ENCODE measurements at regions not wholly inside any gene's neighbourhood (a gene's known extent, or its start where the extent isn't known, plus 50 kb on each side); places are given as distances from the start of the nearest gene placed in this dataset.

DNA sequence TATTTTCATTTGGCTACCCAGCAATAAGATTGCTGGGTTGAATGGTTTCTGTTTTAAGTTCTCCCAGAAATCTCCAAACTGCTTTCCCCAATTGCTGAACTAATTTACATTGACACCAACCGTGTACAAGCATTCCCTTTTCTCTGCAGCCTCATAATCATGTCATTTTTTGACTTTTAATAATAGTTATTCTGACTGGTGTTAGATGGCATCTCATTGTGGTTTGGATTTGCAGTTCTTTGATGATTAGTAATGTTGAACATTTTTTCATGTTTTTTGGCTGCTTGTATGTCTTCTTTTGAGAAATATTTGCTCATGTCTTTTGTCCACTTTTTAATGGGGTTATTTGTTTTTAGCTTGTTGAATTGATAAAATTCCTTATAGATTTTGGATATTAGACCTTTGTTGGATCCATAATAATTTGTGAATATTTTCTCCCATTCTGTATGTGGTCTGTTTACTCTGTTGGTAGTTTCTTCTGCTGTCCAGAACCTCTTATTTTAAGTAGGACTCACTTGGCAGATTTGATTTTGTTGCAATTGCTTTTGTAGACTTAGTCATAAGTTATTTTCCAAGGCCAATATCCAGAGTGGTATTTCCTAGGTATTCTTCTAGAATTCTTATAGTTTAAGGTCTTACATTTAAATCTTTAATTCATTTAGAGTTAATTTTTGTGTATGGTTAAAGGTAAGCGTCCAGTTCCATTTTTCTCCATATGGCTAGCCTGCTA is 793.7 kb downstream of the BRINP1 start:
- H3K27me3 ChIP-seq (ENCODE audit: control insufficient read depth, insufficient read depth, low read length, poor library complexity, severe bottlenecking), result no peaks in the 10 kb centered on the region
- H3K4me3 ChIP-seq (ENCODE audit: low read length), result no peak overlapping the region
- peaks cover 26% of the 10 kb centered on the region for H3K9me3 ChIP-seq (ENCODE audit: control insufficient read depth, low read length)
- Mint-ChIP-seq H3K27me3 (ENCODE audit: insufficient read depth) (no peaks in the 10 kb centered on the region), H3K4me1 (no peaks in the 10 kb centered on the region), H3K4me3 (no peak overlapping the region), H3K9me3 (peaks cover 12% of the 10 kb centered on the region), H3K36me3 (ENCODE audit: low read depth) (no peaks in the 10 kb centered on the region), H3K27ac (no peak overlapping the region)
- H3K4me1 ChIP-seq (ENCODE audit: control insufficient read depth, insufficient read depth, low read length), result no peaks in the 10 kb centered on the region
- no peak for DNase-seq
- TF ChIP-seq, protein P1, sequence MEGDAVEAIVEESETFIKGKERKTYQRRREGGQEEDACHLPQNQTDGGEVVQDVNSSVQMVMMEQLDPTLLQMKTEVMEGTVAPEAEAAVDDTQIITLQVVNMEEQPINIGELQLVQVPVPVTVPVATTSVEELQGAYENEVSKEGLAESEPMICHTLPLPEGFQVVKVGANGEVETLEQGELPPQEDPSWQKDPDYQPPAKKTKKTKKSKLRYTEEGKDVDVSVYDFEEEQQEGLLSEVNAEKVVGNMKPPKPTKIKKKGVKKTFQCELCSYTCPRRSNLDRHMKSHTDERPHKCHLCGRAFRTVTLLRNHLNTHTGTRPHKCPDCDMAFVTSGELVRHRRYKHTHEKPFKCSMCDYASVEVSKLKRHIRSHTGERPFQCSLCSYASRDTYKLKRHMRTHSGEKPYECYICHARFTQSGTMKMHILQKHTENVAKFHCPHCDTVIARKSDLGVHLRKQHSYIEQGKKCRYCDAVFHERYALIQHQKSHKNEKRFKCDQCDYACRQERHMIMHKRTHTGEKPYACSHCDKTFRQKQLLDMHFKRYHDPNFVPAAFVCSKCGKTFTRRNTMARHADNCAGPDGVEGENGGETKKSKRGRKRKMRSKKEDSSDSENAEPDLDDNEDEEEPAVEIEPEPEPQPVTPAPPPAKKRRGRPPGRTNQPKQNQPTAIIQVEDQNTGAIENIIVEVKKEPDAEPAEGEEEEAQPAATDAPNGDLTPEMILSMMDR (conservative IDR thresholded peaks at IDR 0.05), result no peak
- H3K27ac ChIP-seq (ENCODE audit: low read depth, low read length), result no peak overlapping the region
- no peaks in the 10 kb centered on the region for H3K36me3 ChIP-seq (ENCODE audit: control insufficient read depth, insufficient read depth, low read length)
- H3K9ac ChIP-seq (ENCODE audit: extremely low read depth, low read length, poor library complexity, severe bottlenecking), result no peak overlapping the region
- WGBS, 2 experiments (ENCODE audit: insufficient coverage in 1 of 2, insufficient read length in 1 of 2), result 50 to 100% methylated on average over 1 to 2 of the region's 2 CpGs

DNA sequence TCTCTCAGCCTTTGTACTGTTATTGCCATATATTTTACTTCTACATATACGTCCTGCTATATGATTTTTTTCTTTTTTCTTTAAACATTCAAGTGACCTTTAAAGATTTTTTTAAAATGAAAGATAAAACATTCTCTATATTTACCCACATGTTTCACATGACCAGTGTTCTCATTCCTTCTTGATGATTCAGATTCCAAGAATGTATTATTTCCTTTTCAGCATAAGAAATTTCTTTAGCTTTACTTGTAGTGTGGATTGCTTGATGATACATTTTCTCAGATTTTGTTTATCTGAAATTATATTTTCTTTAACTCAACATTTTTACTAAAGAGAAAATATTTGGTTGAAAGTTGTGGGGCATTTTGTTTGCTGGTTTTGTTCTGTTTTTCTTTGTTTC is 792.1 kb downstream of the BRINP1 start:
- no peaks in the 10 kb centered on the region for H3K36me3 Mint-ChIP-seq (ENCODE audit: low read depth)
- H3K27me3 ChIP-seq (ENCODE audit: control insufficient read depth, insufficient read depth, low read length, poor library complexity, severe bottlenecking), result no peaks in the 10 kb centered on the region
- no peaks in the 10 kb centered on the region for H3K36me3 ChIP-seq (ENCODE audit: control insufficient read depth, insufficient read depth, low read length)
- H3K4me3 ChIP-seq (ENCODE audit: low read length), result no peak overlapping the region
- H3K9me3 ChIP-seq (ENCODE audit: control insufficient read depth, low read length), result peaks cover 26% of the 10 kb centered on the region
- no peak overlapping the region for H3K27ac ChIP-seq (ENCODE audit: low read depth, low read length)
- H3K9ac ChIP-seq (ENCODE audit: extremely low read depth, low read length, poor library complexity, severe bottlenecking), result no peak overlapping the region
- H3K4me1 Mint-ChIP-seq, result no peaks in the 10 kb centered on the region
- H3K27me3 Mint-ChIP-seq (ENCODE audit: insufficient read depth), result no peaks in the 10 kb centered on the region
- 73% methylated on average over 1 of the region's 1 CpG; no CpG with 5 or more reads in 1 of the 2 experiments for WGBS, 2 experiments (ENCODE audit: insufficient coverage in 1 of 2, insufficient read length in 1 of 2)
- TF ChIP-seq, protein P1 (conservative IDR thresholded peaks at IDR 0.05), result no peak
- no peaks in the 10 kb centered on the region for H3K4me1 ChIP-seq (ENCODE audit: control insufficient read depth, insufficient read depth, low read length)
- H3K9me3 Mint-ChIP-seq, result peaks cover 12% of the 10 kb centered on the region
- H3K4me3 Mint-ChIP-seq, result no peak overlapping the region
- no peak for DNase-seq
- no peak overlapping the region for H3K27ac Mint-ChIP-seq

DNA sequence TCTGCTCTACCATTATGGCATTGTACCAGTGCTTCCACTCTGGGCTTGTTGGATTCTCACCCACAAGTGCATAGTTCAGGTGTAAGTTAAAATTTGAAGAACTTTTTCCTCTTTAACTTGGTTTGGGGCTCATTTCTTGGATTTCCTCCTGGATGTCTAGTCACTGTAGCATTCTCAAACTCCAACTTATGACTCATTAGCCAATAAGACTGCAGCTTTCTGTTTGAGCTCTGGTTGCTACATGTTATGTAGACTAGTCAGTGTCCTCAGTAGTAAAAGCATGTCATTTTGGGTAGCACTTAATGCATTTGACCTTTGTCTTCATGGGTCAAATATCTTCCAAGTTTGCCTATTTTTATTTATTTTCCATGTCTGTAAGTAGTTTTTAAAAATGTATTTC is 790.8 kb downstream of the BRINP1 start:
- TF ChIP-seq, protein P1 (conservative IDR thresholded peaks at IDR 0.05), result no peak
- Mint-ChIP-seq H3K4me3 (no peak overlapping the region), H3K36me3 (ENCODE audit: low read depth) (no peaks in the 10 kb centered on the region), H3K9me3 (peaks cover 12% of the 10 kb centered on the region), H3K4me1 (no peaks in the 10 kb centered on the region), H3K27ac (no peak overlapping the region), H3K27me3 (ENCODE audit: insufficient read depth) (no peaks in the 10 kb centered on the region)
- H3K4me1 ChIP-seq (ENCODE audit: control insufficient read depth, insufficient read depth, low read length), result no peaks in the 10 kb centered on the region
- H3K4me3 ChIP-seq (ENCODE audit: low read length), result no peak overlapping the region
- H3K27ac ChIP-seq (ENCODE audit: low read depth, low read length), result no peak overlapping the region
- no peaks in the 10 kb centered on the region for H3K36me3 ChIP-seq (ENCODE audit: control insufficient read depth, insufficient read depth, low read length)
- peaks cover 26% of the 10 kb centered on the region for H3K9me3 ChIP-seq (ENCODE audit: control insufficient read depth, low read length)
- DNase-seq, result no peak
- no peaks in the 10 kb centered on the region for H3K27me3 ChIP-seq (ENCODE audit: control insufficient read depth, insufficient read depth, low read length, poor library complexity, severe bottlenecking)
- H3K9ac ChIP-seq (ENCODE audit: extremely low read depth, low read length, poor library complexity, severe bottlenecking), result no peak overlapping the region

Measured in endodermal cell (in vitro differentiated cells).